Endothelial cell of umbilical vein (primary cell): ENCODE measurements at regions not wholly inside any gene's neighbourhood (a gene's known extent, or its start where the extent isn't known, plus 50 kb on each side); places are given as distances from the start of the nearest gene placed in this dataset.

ENCODE experiments used
- BruUV-seq: library from RNA; stranded (reverse); fragments of 400-500 nt; replicated peaks from 2 replicates; lab custom pipeline; 2021; lab: Mats Ljungman, UMichigan
- CTCF ChIA-PET: fragments of 300-600, 350-600 bp; sonication (Branson Sonifier 250); formaldehyde crosslinking; loops from one replicate; lab custom pipeline; 2021; ENCODE audit warnings: antibody characterized with exemption, inconsistent platforms; lab: Charles Lee
- POLR2A ChIA-PET: fragments of 300-600, 350-600 bp; sonication (Branson Sonifier 250); formaldehyde crosslinking; loops from one replicate; lab custom pipeline; 2021; ENCODE audit warnings: antibody characterized with exemption, inconsistent platforms; lab: Charles Lee
- DNase-seq: peaks from one replicate; pipeline ENCODE4 v3.0.0-alpha.2; 2011; ENCODE audit warnings: low read depth, low spot score
- FAIRE-seq: peaks from 2 replicates; lab custom pipeline; 2011; peaks lifted over from hg19 to GRCh38; lab: Jason Lieb, UNC
- H2AFZ ChIP-seq: 2 replicates; pipeline ENCODE4 v1.6.0; 2012; ENCODE audit warnings: low read depth, low read length, control low read depth, inconsistent platforms
- H3K27ac ChIP-seq: 2 replicates; pipeline ENCODE4 v1.5.1; 2011; ENCODE audit warnings: low read depth, mild to moderate bottlenecking, control low read depth, low read length, moderate library complexity; ENCODE audit not compliant: insufficient read depth
- H3K27me3 ChIP-seq, 2 experiments: 2 replicates each; pipeline versions ENCODE4 v1.6.0 to v1.6.1; 2011; ENCODE audit warnings: low read length in 2 of 2, mixed read lengths in 1 of 2; ENCODE audit not compliant: control insufficient read depth in 2 of 2, insufficient read depth in 2 of 2
- H3K36me3 ChIP-seq, 2 experiments: 2 replicates in 1 of 2; 3 replicates in 1 of 2; pipeline ENCODE4 v1.5.1; 2011; ENCODE audit warnings: low read length in 2 of 2, mild to moderate bottlenecking in 1 of 2, moderate library complexity in 1 of 2; ENCODE audit not compliant: control insufficient read depth in 2 of 2, insufficient read depth in 2 of 2; ENCODE audit errors: extremely low read depth in 1 of 2
- H3K4me1 ChIP-seq: 3 replicates; pipeline ENCODE4 v1.5.1; 2011; ENCODE audit warnings: mild to moderate bottlenecking, low read length; ENCODE audit not compliant: control insufficient read depth, insufficient read depth; ENCODE audit errors: extremely low read depth
- H3K4me2 ChIP-seq: 2 replicates; pipeline ENCODE4 v1.6.1; 2011; ENCODE audit warnings: low read length, control low read depth, mixed read lengths; ENCODE audit not compliant: insufficient read depth
- H3K4me3 ChIP-seq, 3 experiments: fragments of 200-600 bp in 1 of 3; sonication (generic), shearing (Covaris generic) in 1 of 3; replicated peaks in 1 of 3; 2 replicates each; pipeline ENCODE4 v1.5.1; 2011 to 2016; ENCODE audit warnings: control low read depth in 3 of 3, low read length in 3 of 3, mild to moderate bottlenecking in 2 of 3, inconsistent platforms in 1 of 3, low read depth in 1 of 3, moderate library complexity in 1 of 3; ENCODE audit not compliant: insufficient read depth in 1 of 3
- H3K79me2 ChIP-seq: 2 replicates; pipeline ENCODE4 v1.6.0; 2012; ENCODE audit warnings: low read length, inconsistent platforms; ENCODE audit not compliant: control insufficient read depth, insufficient read depth
- H3K9ac ChIP-seq: replicated peaks from 2 replicates; pipeline ENCODE3; 2011; ENCODE audit warnings: low read length, control low read depth; ENCODE audit not compliant: insufficient read depth; ENCODE audit errors: extremely low read depth
- H3K9me1 ChIP-seq: replicated peaks from 3 replicates; pipeline ENCODE4 v1.6.0; 2011; ENCODE audit warnings: mild to moderate bottlenecking, low read length; ENCODE audit not compliant: control insufficient read depth, insufficient read depth; ENCODE audit errors: extremely low read depth
- H3K9me3 ChIP-seq: replicated peaks from 2 replicates; pipeline ENCODE4 v1.5.1; 2012; ENCODE audit warnings: low read length, inconsistent platforms; ENCODE audit not compliant: control insufficient read depth, insufficient read depth
- H4K20me1 ChIP-seq: replicated peaks from 2 replicates; pipeline ENCODE3; 2011; ENCODE audit warnings: mild to moderate bottlenecking, low read length; ENCODE audit not compliant: control insufficient read depth, insufficient read depth; ENCODE audit errors: extremely low read depth
- CTCF ChIP-seq, 2 donors: IDR thresholded peaks; 1 replicate in 1 of 2; 2 replicates in 1 of 2; pipeline ENCODE4 v1.5.1; 2011; ENCODE audit warnings: low read length in 2 of 2, mild to moderate bottlenecking in 2 of 2, moderate library complexity in 2 of 2, control low read depth in 1 of 2, inconsistent platforms in 1 of 2, low read depth in 1 of 2; ENCODE audit not compliant: insufficient read depth in 1 of 2; ENCODE audit errors: extremely low read depth in 1 of 2
- EZH2 ChIP-seq: IDR thresholded peaks from 2 replicates; pipeline ENCODE4 v1.6.1; 2012; ENCODE audit warnings: borderline replicate concordance, low read depth, mild to moderate bottlenecking, moderate library complexity, low read length, inconsistent platforms; ENCODE audit not compliant: severe bottlenecking
- FOS ChIP-seq: IDR thresholded peaks from 2 replicates; pipeline ENCODE4 v1.6.1; 2011; ENCODE audit warnings: mild to moderate bottlenecking, low read length, moderate library complexity, borderline replicate concordance; ENCODE audit not compliant: insufficient read depth
- GATA2 ChIP-seq: IDR thresholded peaks from 2 replicates; pipeline ENCODE4 v1.7.0; 2011; ENCODE audit warnings: low read depth, mild to moderate bottlenecking, moderate library complexity, mixed read lengths, low read length; ENCODE audit not compliant: insufficient read length, insufficient read depth
- JUN ChIP-seq: IDR thresholded peaks from 2 replicates; pipeline ENCODE4 v1.6.1; 2011; ENCODE audit warnings: borderline replicate concordance, low read depth; ENCODE audit not compliant: insufficient read length, insufficient read depth
- MAX ChIP-seq: IDR thresholded peaks from 2 replicates; pipeline ENCODE4 v1.6.1; 2011; ENCODE audit not compliant: insufficient read depth, insufficient read length
- MYC ChIP-seq: IDR thresholded peaks from one replicate; pipeline ENCODE4 v1.6.1; 2011; ENCODE audit warnings: mild to moderate bottlenecking, low read depth, low read length
- POLR2A ChIP-seq: IDR thresholded peaks from 2 replicates; pipeline ENCODE4 v1.6.1; 2012; ENCODE audit warnings: low read depth, mild to moderate bottlenecking, control low read depth, low read length
- POLR2AphosphoS5 ChIP-seq: IDR thresholded peaks from 2 replicates; pipeline ENCODE4 v1.6.1; 2012; ENCODE audit warnings: low read depth, mild to moderate bottlenecking, control low read depth, low read length, moderate library complexity; ENCODE audit not compliant: insufficient read depth
- dilution Hi-C: fragments of 300-500 bp; cut with MboI; formaldehyde crosslinking; loops from one replicate; pipeline ENCODE4 v1.15.0; 2019; ENCODE audit warnings: low sequenced_read_pairs; ENCODE audit not compliant: extremely low pct_ligation_motif_present
- intact Hi-C: fragments of 100-400 bp; cut with micrococcal nuclease; formaldehyde crosslinking; loops from one replicate; pipeline ENCODE4 v1.10.0; 2022

DNA sequence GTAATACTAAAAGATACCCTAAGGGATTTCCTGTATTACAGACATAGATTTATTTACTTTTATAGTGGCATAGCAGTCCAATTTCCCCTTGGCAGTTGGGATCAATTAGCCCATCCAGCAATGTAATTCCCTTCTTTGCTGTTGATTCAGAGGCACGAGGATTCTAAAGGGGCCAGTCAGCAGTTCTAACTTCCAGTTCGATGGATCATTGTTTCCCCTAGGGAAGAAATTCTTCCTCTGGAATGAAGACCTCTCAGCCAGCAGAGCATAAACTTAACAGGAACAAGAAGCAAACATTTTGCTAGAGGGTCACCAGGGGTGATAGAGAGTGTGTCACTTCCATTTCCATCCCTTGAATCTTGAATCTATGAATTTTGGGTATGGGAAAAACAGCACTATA is 395.7 kb upstream of the NOVA1 start:
- Histone ChIP-seq H3K27ac (no peak overlapping the region), H4K20me1 (no peaks in the 10 kb centered on the region), H3K9me1 (no peaks in the 10 kb centered on the region), H3K27me3 (no peaks in the 10 kb centered on the region), H3K79me2 (no peaks in the 10 kb centered on the region), H3K4me1 (no peaks in the 10 kb centered on the region), H3K4me2 (no peak overlapping the region), H3K36me3 (no peaks in the 10 kb centered on the region), H3K9ac (no peak overlapping the region), H2AFZ (no peak overlapping the region), H3K4me3 (no peak overlapping the region), H3K9me3 (no peaks in the 10 kb centered on the region)
- BruUV-seq, result no TSS peak
- intact Hi-C loops (no loop called here), dilution Hi-C loops (no loop called here)
- ChIA-PET CTCF (no interaction called here), POLR2A (no interaction called here)
- TF ChIP-seq POLR2A, result no peak
- TF ChIP-seq MYC, result no peak
- no peak for TF ChIP-seq EZH2
- no peak for TF ChIP-seq POLR2AphosphoS5
- no peak for TF ChIP-seq MAX
- no peak for TF ChIP-seq GATA2
- no peak for TF ChIP-seq JUN
- TF ChIP-seq CTCF (IDR thresholded peaks at IDR 0.05; ENCODE audit: extremely low read depth in 1 of 2, insufficient read depth in 1 of 2, low read depth in 1 of 2, low read length in 2 of 2), result no peak
- no peak for TF ChIP-seq FOS
- FAIRE-seq (peak; percentile 37), DNase-seq (peak; percentile 15)
